ENCODE measurements at regions not wholly inside any gene's neighbourhood (a gene's known extent, or its start where the extent isn't known, plus 50 kb on each side); places are given as distances from the start of the nearest gene placed in this dataset.
A peak's percentile ranks its signal among the peaks of the same experiment; 100 is the strongest.

- no peaks in the 10 kb centered on the region for H3K9me3 Mint-ChIP-seq
- ATAC-seq, result no peak
- H3K36me3 Mint-ChIP-seq, result no peaks in the 10 kb centered on the region
- peaks cover 68% of the 10 kb centered on the region for H3K4me1 Mint-ChIP-seq
- no peak overlapping the region for H3K4me3 Mint-ChIP-seq
- H3K27ac Mint-ChIP-seq, result peak overlapping the region; percentile 86
- DNase-seq (ENCODE audit: low spot score in 2 of 2), result no peak
Observed at GRCh38 chr18:22339913-22340312, 77.8 kb downstream of the CTAGE1 start.

- no peaks in the 10 kb centered on the region for H3K36me3 Mint-ChIP-seq
- H3K9me3 Mint-ChIP-seq, result no peaks in the 10 kb centered on the region
- DNase-seq (ENCODE audit: low spot score in 2 of 2) (no peak), ATAC-seq (no peak)
- H3K4me1 Mint-ChIP-seq, result peaks cover 58% of the 10 kb centered on the region
- H3K4me3 Mint-ChIP-seq, result no peak overlapping the region
- H3K27ac Mint-ChIP-seq, result no peak overlapping the region
Observed at GRCh38 chr18:22337833-22338232, 79.9 kb downstream of the CTAGE1 start.

GRCh38 chr18:22337306-22337705 lies 80.4 kb downstream of the CTAGE1 start:
- DNase-seq (ENCODE audit: low spot score in 2 of 2), result no peak
- Mint-ChIP-seq H3K4me1 (peaks cover 52% of the 10 kb centered on the region), H3K36me3 (no peaks in the 10 kb centered on the region), H3K27ac (no peak overlapping the region), H3K9me3 (no peaks in the 10 kb centered on the region), H3K4me3 (no peak overlapping the region)
- no peak for ATAC-seq

GRCh38 chr18:22336406-22336805 lies 81.3 kb downstream of the CTAGE1 start:
- Mint-ChIP-seq H3K27ac (no peak overlapping the region), H3K36me3 (no peaks in the 10 kb centered on the region), H3K4me3 (no peak overlapping the region), H3K4me1 (peaks cover 43% of the 10 kb centered on the region), H3K9me3 (no peaks in the 10 kb centered on the region)
- ATAC-seq (no peak), DNase-seq (ENCODE audit: low spot score in 2 of 2) (no peak)

- H3K36me3 Mint-ChIP-seq, result no peaks in the 10 kb centered on the region
- H3K9me3 Mint-ChIP-seq, result no peaks in the 10 kb centered on the region
- H3K4me3 Mint-ChIP-seq, result no peak overlapping the region
- peaks cover 40% of the 10 kb centered on the region for H3K4me1 Mint-ChIP-seq
- no peak for DNase-seq (ENCODE audit: low spot score in 2 of 2)
- no peak for ATAC-seq
- H3K27ac Mint-ChIP-seq, result peak overlapping the region; percentile 18
Observed at GRCh38 chr18:22335731-22336198, 82.0 kb downstream of the CTAGE1 start.

- H3K4me1 Mint-ChIP-seq, result peaks cover 40% of the 10 kb centered on the region
- H3K36me3 Mint-ChIP-seq, result no peaks in the 10 kb centered on the region
- no peak for ATAC-seq
- H3K9me3 Mint-ChIP-seq, result no peaks in the 10 kb centered on the region
- peak overlapping the region; percentile 18 for H3K27ac Mint-ChIP-seq
- no peak for DNase-seq (ENCODE audit: low spot score in 2 of 2)
- H3K4me3 Mint-ChIP-seq, result no peak overlapping the region
Observed at GRCh38 chr18:22334567-22334966, 83.1 kb downstream of the CTAGE1 start.

GRCh38 chr18:22332590-22332989 lies 85.1 kb downstream of the CTAGE1 start:
- Mint-ChIP-seq H3K4me3 (no peak overlapping the region), H3K9me3 (peaks cover 2% of the 10 kb centered on the region), H3K36me3 (no peaks in the 10 kb centered on the region), H3K4me1 (peaks cover 24% of the 10 kb centered on the region), H3K27ac (no peak overlapping the region)
- DNase-seq (ENCODE audit: low spot score in 2 of 2), result no peak
- peak; percentile 45 for ATAC-seq

DNA sequence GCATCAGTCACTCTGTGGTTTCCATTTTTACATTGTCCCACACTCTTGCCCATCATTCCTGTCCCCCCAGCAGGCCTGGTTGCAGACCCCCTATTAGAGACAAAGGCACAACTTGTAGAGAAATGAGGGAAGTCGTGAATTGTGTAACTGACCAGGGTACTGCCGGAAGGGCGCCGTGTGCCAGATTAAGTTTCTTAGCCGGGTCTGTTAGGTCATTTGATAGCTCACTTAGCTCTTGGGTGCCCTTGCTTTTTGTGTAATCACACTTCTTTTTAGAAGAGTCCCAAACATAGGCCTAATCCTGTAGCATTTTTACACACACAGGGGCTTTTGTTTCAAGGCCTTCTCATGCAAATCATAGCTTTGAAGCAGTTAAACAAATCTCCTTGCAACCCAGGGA lies 87.2 kb downstream of the CTAGE1 start:
- Mint-ChIP-seq H3K4me1 (peaks cover 12% of the 10 kb centered on the region), H3K9me3 (peaks cover 2% of the 10 kb centered on the region), H3K4me3 (no peak overlapping the region), H3K27ac (no peak overlapping the region), H3K36me3 (no peaks in the 10 kb centered on the region)
- no peak for ATAC-seq
- no peak for DNase-seq (ENCODE audit: low spot score in 2 of 2)

GRCh38 chr18:22325396-22325795 lies 92.3 kb downstream of the CTAGE1 start:
- H3K4me1 Mint-ChIP-seq, result peaks cover 6% of the 10 kb centered on the region
- H3K36me3 Mint-ChIP-seq, result no peaks in the 10 kb centered on the region
- no peak overlapping the region for H3K4me3 Mint-ChIP-seq
- no peak overlapping the region for H3K27ac Mint-ChIP-seq
- DNase-seq (ENCODE audit: low spot score in 2 of 2), result no peak
- ATAC-seq, result no peak
- H3K9me3 Mint-ChIP-seq, result peaks cover 2% of the 10 kb centered on the region

GRCh38 chr18:22324191-22325131 lies 93.3 kb downstream of the CTAGE1 start:
- Mint-ChIP-seq H3K9me3 (peaks cover 2% of the 10 kb centered on the region), H3K4me3 (peak overlapping the region; percentile 60), H3K4me1 (peaks cover 6% of the 10 kb centered on the region), H3K27ac (no peak overlapping the region), H3K36me3 (no peaks in the 10 kb centered on the region)
- peak; percentile 63 for ATAC-seq
- DNase-seq (ENCODE audit: low spot score in 2 of 2), result no peak

DNA sequence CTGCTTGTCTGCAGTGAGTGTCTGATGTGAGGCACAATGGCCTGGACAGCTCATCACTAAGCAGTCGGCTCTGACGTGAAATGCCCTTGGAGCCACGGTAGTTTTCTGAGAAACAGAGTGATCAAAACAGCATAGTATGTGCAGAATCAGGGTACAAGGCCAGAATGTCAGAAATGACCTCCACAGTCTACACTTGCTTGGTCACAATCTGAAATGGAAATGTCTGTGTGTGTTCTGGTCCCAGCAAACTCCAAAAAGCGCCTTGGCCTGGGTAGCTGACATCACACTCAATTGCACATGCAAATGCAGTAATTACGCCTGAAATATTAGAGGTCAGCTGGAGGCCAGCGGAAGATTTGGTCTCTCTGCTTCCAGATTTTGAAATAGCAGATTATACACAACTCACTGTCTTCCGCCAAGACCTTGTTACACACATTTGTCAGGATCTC lies 95.4 kb downstream of the CTAGE1 start:
- no peak for ATAC-seq
- Mint-ChIP-seq H3K27ac (no peak overlapping the region), H3K4me3 (no peak overlapping the region), H3K9me3 (no peaks in the 10 kb centered on the region), H3K4me1 (peaks cover 6% of the 10 kb centered on the region), H3K36me3 (no peaks in the 10 kb centered on the region)
- DNase-seq (ENCODE audit: low spot score in 2 of 2), result no peak

DNA sequence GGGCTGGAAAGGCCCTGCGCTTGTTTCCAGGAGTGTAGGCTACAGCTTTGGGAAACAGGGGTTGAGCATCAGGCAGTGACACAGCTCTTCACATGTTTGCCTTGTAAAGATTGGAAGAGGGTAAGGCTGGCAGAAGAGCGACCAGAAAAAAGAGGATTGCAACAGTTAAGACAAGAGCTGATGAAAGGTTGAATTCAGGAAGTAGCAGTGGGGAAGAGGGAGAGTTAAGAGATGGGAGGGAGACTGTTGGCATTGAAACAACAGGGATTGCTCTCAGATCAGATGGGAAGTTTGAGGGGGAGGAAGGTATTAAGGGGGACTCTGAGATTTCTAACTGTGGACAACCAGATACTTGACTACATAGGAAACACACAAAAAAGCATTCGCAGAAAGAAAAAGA lies 96.9 kb downstream of the CTAGE1 start:
- H3K27ac Mint-ChIP-seq, result no peak overlapping the region
- no peak for ATAC-seq
- H3K4me3 Mint-ChIP-seq, result no peak overlapping the region
- no peaks in the 10 kb centered on the region for H3K36me3 Mint-ChIP-seq
- no peaks in the 10 kb centered on the region for H3K9me3 Mint-ChIP-seq
- H3K4me1 Mint-ChIP-seq, result peaks cover 6% of the 10 kb centered on the region
- DNase-seq (ENCODE audit: low spot score in 2 of 2), result no peak

- Mint-ChIP-seq H3K4me3 (no peak overlapping the region), H3K36me3 (no peaks in the 10 kb centered on the region), H3K27ac (no peak overlapping the region), H3K4me1 (peaks cover 6% of the 10 kb centered on the region), H3K9me3 (no peaks in the 10 kb centered on the region)
- DNase-seq (ENCODE audit: low spot score in 2 of 2) (no peak), ATAC-seq (no peak)
Observed at GRCh38 chr18:22320155-22320554, 97.6 kb downstream of the CTAGE1 start.

DNA sequence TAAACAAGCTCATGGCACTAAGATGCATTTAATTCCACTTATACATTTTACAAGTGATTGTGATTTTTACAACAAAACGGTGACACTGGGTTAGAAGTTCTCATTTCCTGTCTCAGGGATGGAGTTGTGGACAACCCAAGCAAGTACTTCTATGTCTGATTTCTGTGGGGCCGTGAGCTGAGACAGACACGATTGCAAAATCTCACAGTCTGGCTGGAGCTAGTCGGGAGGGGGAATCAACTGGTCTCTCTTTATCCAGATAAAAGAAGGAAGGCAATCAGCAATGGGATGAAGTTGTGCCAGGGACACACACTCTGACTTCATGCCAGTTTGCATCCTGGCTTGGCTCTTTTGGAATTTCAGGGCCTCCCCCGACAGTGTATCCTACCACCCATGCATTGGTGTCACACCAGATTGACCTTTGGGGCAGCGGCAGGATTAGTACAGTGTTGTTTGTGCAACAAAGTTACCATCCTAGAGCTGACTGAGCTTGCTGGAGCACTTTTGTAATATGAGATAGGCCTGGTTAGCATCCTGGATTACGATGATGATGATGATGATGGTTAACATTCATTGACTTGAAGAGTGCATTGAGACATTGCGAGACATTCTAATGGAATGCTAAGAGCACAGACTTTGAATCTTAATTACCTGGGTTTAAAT lies 98.8 kb downstream of the CTAGE1 start:
- Mint-ChIP-seq H3K4me3 (no peak overlapping the region), H3K36me3 (no peaks in the 10 kb centered on the region), H3K27ac (no peak overlapping the region), H3K9me3 (no peaks in the 10 kb centered on the region), H3K4me1 (no peaks in the 10 kb centered on the region)
- no peak for DNase-seq (ENCODE audit: low spot score in 2 of 2)
- no peak for ATAC-seq

GRCh38 chr18:22314420-22314819 lies 103.3 kb downstream of the CTAGE1 start:
- no peak for DNase-seq (ENCODE audit: low spot score in 2 of 2)
- Mint-ChIP-seq H3K9me3 (no peaks in the 10 kb centered on the region), H3K4me1 (no peaks in the 10 kb centered on the region), H3K36me3 (no peaks in the 10 kb centered on the region), H3K27ac (no peak overlapping the region), H3K4me3 (no peak overlapping the region)
- no peak for ATAC-seq

DNA sequence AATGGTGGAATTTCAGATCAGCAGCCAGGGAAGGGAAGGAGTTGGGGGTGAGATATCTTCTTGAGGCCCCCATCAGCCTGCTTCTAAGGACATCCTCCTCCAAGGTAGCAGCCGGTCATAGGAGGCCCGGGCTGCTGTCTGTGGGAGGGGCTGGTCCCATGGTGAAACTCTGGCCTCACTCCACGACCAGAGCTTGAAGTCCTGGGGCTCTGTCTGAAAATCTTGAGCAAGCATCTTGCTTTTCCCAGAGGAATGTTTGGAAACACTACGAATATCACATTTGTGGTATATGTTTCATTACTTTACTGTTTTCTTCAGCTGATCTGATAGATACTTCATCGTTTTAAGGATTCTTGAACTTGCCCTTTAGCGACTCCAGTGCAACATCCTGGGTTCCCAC lies 103.7 kb downstream of the CTAGE1 start:
- no peaks in the 10 kb centered on the region for H3K4me1 Mint-ChIP-seq
- H3K4me3 Mint-ChIP-seq, result no peak overlapping the region
- no peaks in the 10 kb centered on the region for H3K9me3 Mint-ChIP-seq
- H3K27ac Mint-ChIP-seq, result no peak overlapping the region
- H3K36me3 Mint-ChIP-seq, result no peaks in the 10 kb centered on the region
- DNase-seq (ENCODE audit: low spot score in 2 of 2) (no peak), ATAC-seq (no peak)
